Effector memory CD4-positive, alpha-beta T cell (primary cell): ENCODE measurements at regions not wholly inside any gene's neighbourhood (a gene's known extent, or its start where the extent isn't known, plus 50 kb on each side); places are given as distances from the start of the nearest gene placed in this dataset.
"Not testable (repeated sequence)": the region's sequence is repeated elsewhere in the genome, so short reads cannot be mapped to it uniquely, and the experiment has no call there.

Source experiments
- DNase-seq, 3 donors: peaks; one replicate each; pipeline ENCODE4 v3.0.0-alpha.2; 2020
- H3K27ac ChIP-seq: 2 replicates; pipeline ENCODE4 v1.7.0; 2013; ENCODE audit warnings: mild to moderate bottlenecking, low read length, moderate library complexity; ENCODE audit not compliant: insufficient read depth, poor library complexity, severe bottlenecking
- H3K27me3 ChIP-seq: replicated peaks from 2 replicates; pipeline ENCODE4 v1.7.0; 2013; ENCODE audit warnings: mild to moderate bottlenecking, low read length; ENCODE audit not compliant: insufficient read depth, control insufficient read depth, poor library complexity, severe bottlenecking
- H3K36me3 ChIP-seq: 2 replicates; pipeline ENCODE4 v1.7.0; 2013; ENCODE audit warnings: mild to moderate bottlenecking, low read length, moderate library complexity; ENCODE audit not compliant: control insufficient read depth, insufficient read depth
- H3K4me1 ChIP-seq: 2 replicates; pipeline ENCODE4 v1.7.0; 2013; ENCODE audit warnings: low read length, mild to moderate bottlenecking; ENCODE audit not compliant: control insufficient read depth, insufficient read depth, poor library complexity, severe bottlenecking
- H3K4me3 ChIP-seq: 2 replicates; pipeline ENCODE4 v1.7.0; 2013; ENCODE audit warnings: low read length, low read depth, mild to moderate bottlenecking; ENCODE audit not compliant: insufficient read depth, poor library complexity, severe bottlenecking
- H3K9me3 ChIP-seq: 2 replicates; pipeline ENCODE4 v1.7.0; 2013; ENCODE audit warnings: mild to moderate bottlenecking, low read length, moderate library complexity; ENCODE audit not compliant: control insufficient read depth

- H3K36me3 ChIP-seq, H3K27me3 ChIP-seq, H3K9me3 ChIP-seq, H3K27ac ChIP-seq, H3K4me3 ChIP-seq, H3K4me1 ChIP-seq, DNase-seq: not testable (repeated sequence)
Measured at GRCh38 chr11:128140293-128140692, 447.1 kb downstream of the ETS1 start.

DNA sequence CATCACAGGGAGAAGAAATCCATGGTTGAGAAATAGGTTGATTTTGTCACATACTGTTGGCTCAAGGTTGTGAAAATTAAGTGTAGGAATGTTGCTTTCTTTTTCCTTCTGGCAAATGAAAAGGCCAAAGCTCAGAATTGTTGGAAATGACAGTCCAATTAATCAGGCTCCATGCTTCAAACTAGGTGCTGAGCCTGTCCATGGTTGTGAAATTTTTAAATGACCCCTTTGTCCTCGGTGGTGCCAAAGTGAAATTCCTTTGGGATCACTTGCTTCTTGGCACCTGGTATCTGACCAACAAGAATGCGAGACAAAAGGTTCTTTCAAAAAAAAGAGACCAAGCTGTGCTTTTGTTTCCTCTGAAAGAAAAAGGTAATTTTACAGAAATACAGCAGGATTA, 451.9 kb downstream of the ETS1 start:
- Histone ChIP-seq H3K9me3 (no peaks in the 10 kb centered on the region), H3K27ac (no peak overlapping the region), H3K36me3 (no peaks in the 10 kb centered on the region), H3K27me3 (no peaks in the 10 kb centered on the region), H3K4me3 (no peak overlapping the region), H3K4me1 (no peaks in the 10 kb centered on the region)
- no peak for DNase-seq

- Histone ChIP-seq H3K36me3 (no peaks in the 10 kb centered on the region), H3K9me3 (no peaks in the 10 kb centered on the region), H3K4me1 (no peaks in the 10 kb centered on the region), H3K27me3 (no peaks in the 10 kb centered on the region), H3K4me3 (no peak overlapping the region), H3K27ac (no peak overlapping the region)
- DNase-seq = no peak
Measured at GRCh38 chr11:128133501-128133900, 453.9 kb downstream of the ETS1 start.

DNA sequence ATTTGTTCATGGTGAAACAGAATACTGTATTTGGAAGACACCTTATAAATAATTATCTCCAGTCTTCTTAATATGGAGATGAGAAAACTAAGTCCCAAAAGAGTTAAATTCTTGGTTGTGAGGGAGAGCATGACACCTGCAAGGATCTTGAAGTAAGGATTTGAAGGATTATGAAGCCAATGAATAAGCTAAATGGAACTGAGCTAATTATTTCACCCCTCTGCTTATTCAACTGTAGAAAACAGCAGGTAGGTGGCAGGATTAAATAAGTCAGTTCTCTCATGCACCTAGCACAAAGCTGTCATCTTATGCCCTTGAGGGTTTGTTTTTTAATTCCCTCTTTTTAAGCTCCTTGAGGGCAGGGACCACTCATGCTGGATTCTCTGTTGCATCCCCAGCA, 457.3 kb downstream of the ETS1 start:
- Histone ChIP-seq H3K27me3 (no peaks in the 10 kb centered on the region), H3K9me3 (no peaks in the 10 kb centered on the region), H3K4me3 (no peak overlapping the region), H3K27ac (no peak overlapping the region), H3K36me3 (no peaks in the 10 kb centered on the region), H3K4me1 (no peaks in the 10 kb centered on the region)
- DNase-seq = no peak

DNA sequence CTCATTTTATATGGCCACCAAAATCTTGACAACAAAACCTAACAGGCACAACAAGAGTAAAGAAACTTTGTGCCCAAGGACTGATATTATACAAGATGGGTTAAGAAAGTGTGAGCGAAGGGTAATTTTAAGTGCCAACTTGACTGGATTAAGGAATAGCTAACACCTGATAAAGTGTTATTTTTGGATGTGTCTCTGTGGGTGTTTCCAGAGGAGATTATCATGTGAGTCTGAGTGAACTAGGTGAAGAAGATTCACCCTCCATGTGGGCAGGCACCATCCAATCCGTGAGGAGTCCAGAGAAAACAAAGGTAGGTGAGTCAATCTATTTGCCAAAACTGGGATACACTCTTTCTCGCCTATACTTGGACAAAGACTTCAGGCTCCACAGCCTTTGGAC, 461.6 kb downstream of the ETS1 start:
- H3K4me3 ChIP-seq = no peak overlapping the region
- H3K4me1 ChIP-seq = no peaks in the 10 kb centered on the region
- H3K36me3 ChIP-seq = no peaks in the 10 kb centered on the region
- H3K27me3 ChIP-seq = no peaks in the 10 kb centered on the region
- no peak overlapping the region for H3K27ac ChIP-seq
- DNase-seq = no peak
- H3K9me3 ChIP-seq = no peaks in the 10 kb centered on the region

DNA sequence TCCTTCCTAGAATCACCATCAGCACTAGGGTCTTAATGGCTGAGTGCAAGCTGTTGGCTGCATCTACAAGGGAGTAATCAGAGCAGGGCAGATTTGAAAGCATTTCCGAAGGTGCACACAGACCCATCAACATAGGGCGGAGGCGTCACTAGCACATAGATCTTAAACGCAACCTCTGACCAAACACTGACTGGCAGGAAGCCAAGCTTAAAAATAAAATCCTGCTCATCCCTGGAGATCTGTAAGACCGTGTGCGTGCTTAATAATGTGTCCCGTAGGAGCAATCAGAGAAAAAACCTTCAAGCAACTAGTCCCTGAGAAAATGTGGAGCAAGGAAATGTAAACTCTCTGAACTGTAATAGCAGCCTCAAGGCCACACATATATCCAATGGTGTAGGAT, 470.5 kb downstream of the ETS1 start:
- Histone ChIP-seq H3K4me1 (no peaks in the 10 kb centered on the region), H3K9me3 (no peaks in the 10 kb centered on the region), H3K4me3 (no peak overlapping the region), H3K27ac (no peak overlapping the region), H3K27me3 (no peaks in the 10 kb centered on the region), H3K36me3 (no peaks in the 10 kb centered on the region)
- DNase-seq = no peak

- no peak overlapping the region for H3K4me3 ChIP-seq
- H3K27me3 ChIP-seq = no peaks in the 10 kb centered on the region
- DNase-seq = no peak
- no peaks in the 10 kb centered on the region for H3K4me1 ChIP-seq
- H3K9me3 ChIP-seq = no peaks in the 10 kb centered on the region
- H3K36me3 ChIP-seq = no peaks in the 10 kb centered on the region
- H3K27ac ChIP-seq = no peak overlapping the region
Measured at GRCh38 chr11:128116447-128116846, 470.9 kb downstream of the ETS1 start.

DNA sequence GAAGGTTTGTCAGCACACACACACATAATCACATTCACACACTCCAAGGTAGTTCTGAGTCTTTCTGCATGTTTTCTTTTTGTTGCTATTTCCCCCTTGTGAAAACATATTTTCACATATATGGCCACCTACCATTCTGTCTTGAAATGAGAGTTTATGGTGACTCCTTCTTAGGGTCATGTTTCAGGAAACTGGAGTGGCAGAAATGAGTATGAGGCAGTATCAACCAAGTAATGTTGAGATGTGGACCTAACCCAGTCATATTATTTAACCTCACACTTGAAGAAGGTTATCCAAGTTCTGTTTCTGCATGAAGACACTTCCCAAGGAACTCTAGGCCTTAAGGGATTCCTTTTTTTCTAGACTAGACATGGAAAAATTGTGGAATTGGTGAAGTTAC, 481.4 kb downstream of the ETS1 start:
- DNase-seq = no peak
- Histone ChIP-seq H3K27ac (no peak overlapping the region), H3K9me3 (no peaks in the 10 kb centered on the region), H3K4me3 (no peak overlapping the region), H3K27me3 (no peaks in the 10 kb centered on the region), H3K36me3 (no peaks in the 10 kb centered on the region), H3K4me1 (no peaks in the 10 kb centered on the region)

- H3K4me3 ChIP-seq = no peak overlapping the region
- no peak for DNase-seq
- no peaks in the 10 kb centered on the region for H3K9me3 ChIP-seq
- H3K4me1 ChIP-seq = no peaks in the 10 kb centered on the region
- H3K27me3 ChIP-seq = no peaks in the 10 kb centered on the region
- no peak overlapping the region for H3K27ac ChIP-seq
- no peaks in the 10 kb centered on the region for H3K36me3 ChIP-seq
Measured at GRCh38 chr11:128105511-128105910, 481.8 kb downstream of the ETS1 start.

GRCh38 chr11:128103278-128103873, 484.0 kb downstream of the ETS1 start:
- no peaks in the 10 kb centered on the region for H3K36me3 ChIP-seq
- no peaks in the 10 kb centered on the region for H3K4me1 ChIP-seq
- DNase-seq = no peak
- H3K27ac ChIP-seq = no peak overlapping the region
- no peaks in the 10 kb centered on the region for H3K27me3 ChIP-seq
- H3K4me3 ChIP-seq = no peak overlapping the region
- no peaks in the 10 kb centered on the region for H3K9me3 ChIP-seq

DNA sequence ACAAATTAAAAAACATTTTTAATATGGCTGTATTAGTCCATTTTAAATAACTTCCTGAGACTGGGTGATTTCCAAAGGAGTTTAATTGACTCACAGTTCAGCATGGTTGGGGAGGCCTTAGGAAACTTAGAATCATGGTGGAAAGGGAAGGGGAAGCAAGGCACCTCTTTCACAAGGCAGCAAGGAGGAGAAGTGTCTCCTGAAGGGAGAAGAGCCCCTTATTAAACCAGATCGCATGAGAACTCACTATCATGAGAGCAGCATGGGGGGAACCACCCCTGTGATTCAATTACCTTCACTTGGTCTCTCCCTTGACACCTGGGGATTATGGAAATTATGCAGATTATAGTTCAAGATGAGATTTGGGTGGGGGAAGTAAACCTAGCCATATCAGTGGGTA, 488.6 kb downstream of the ETS1 start:
- DNase-seq = no peak
- no peaks in the 10 kb centered on the region for H3K4me1 ChIP-seq
- H3K9me3 ChIP-seq = no peaks in the 10 kb centered on the region
- no peaks in the 10 kb centered on the region for H3K27me3 ChIP-seq
- H3K4me3 ChIP-seq = no peak overlapping the region
- no peaks in the 10 kb centered on the region for H3K36me3 ChIP-seq
- no peak overlapping the region for H3K27ac ChIP-seq
